ENCODE measurements at regions not wholly inside any gene's neighbourhood (a gene's known extent, or its start where the extent isn't known, plus 50 kb on each side); places are given as distances from the start of the nearest gene placed in this dataset.

- TF ChIP-seq CTCF (IDR thresholded peaks at IDR 0.05; ENCODE audit: insufficient read depth, low read length, poor library complexity, severe bottlenecking) = no peak
- no peak for TF ChIP-seq EZH2phosphoT487 (conservative IDR thresholded peaks at IDR 0.05; ENCODE audit: low read length)
Observed at GRCh38 chr4:18166925-18167324, 145.4 kb upstream of the LCORL start.

Data from SU-DHL-6 (cell line).